ENCODE measurements at regions not wholly inside any gene's neighbourhood (a gene's known extent, or its start where the extent isn't known, plus 50 kb on each side); places are given as distances from the start of the nearest gene placed in this dataset.

DNA sequence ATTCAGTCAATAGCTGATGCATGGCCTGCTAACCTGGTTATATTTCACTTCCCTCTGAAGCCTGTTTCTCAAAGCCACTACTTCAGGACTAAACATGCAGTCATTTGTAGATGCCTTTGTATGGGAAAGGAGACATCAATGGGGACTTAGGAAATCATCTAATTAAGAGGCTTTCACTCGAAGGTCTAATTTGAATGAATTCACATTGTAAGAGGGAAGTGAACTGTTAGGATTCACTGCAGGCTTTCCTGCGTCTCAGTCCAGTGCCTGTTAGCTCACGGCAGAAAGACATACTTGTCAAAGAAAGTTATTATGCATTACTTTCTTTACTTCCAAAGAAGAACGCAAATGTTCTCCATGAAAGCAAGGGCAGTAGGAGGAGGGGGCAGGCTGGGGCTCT, 50.6 kb upstream of the CDK20 start:
- TF ChIP-seq CTCF (IDR thresholded peaks at IDR 0.05) (no peak), EZH2 (IDR thresholded peaks at IDR 0.05) (no peak), EZH2phosphoT487 (IDR thresholded peaks at IDR 0.05) (no peak)
